K562 (cell line): ENCODE measurements at regions not wholly inside any gene's neighbourhood (a gene's known extent, or its start where the extent isn't known, plus 50 kb on each side); places are given as distances from the start of the nearest gene placed in this dataset.

Experiments used
- ATAC-seq: fragments of 200-7000 bp; cut with Tn5 transposase; 3 replicates; pipeline ENCODE4 v1.9.1; 2020; ENCODE audit warnings: moderate library complexity
- BruUV-seq: library from RNA; stranded (reverse); fragments of 400-500 nt; replicated peaks from 2 replicates; lab custom pipeline; 2021; lab: Mats Ljungman, UMichigan
- CTCF ChIA-PET: fragments of 300-600 bp; formaldehyde crosslinking; extraction: SDS; loops from one replicate; lab custom pipeline; 2021; ENCODE audit warnings: low intra/inter-chr PET ratio; lab: Yijun Ruan, JAX
- POLR2A ChIA-PET: fragments of 300-600, 350-650 bp; sonication (Branson Sonifier 250); formaldehyde crosslinking; extraction: SDS; loops from one replicate; lab custom pipeline; 2021; ENCODE audit warnings: antibody characterized with exemption, inconsistent platforms; lab: Yijun Ruan, JAX
- DNase-seq, 4 experiments: peaks; one replicate each; pipeline versions ENCODE4 v3.0.0 to v3.0.0-alpha.2; 2011 to 2018; ENCODE audit warnings: low spot score in 3 of 4, mixed read lengths in 3 of 4; ENCODE audit errors: extremely low read depth in 1 of 4
- FAIRE-seq: peaks from 2 replicates; lab custom pipeline; 2011; peaks lifted over from hg19 to GRCh38; lab: Jason Lieb, UNC
- H2AFZ ChIP-seq: 2 replicates; pipeline ENCODE4 v1.6.0; 2011; ENCODE audit warnings: low read depth, low read length, control low read depth, inconsistent platforms
- H3K27ac ChIP-seq: fragments of 200-600 bp; 3 replicates; pipeline ENCODE4 v1.8.0; 2011; ENCODE audit warnings: low read depth, mild to moderate bottlenecking, control low read depth, inconsistent platforms, low read length, moderate library complexity, mixed read lengths; ENCODE audit errors: extremely low read depth
- H3K27me3 ChIP-seq, 2 experiments: fragments of 300-600 bp in 1 of 2; 2 replicates in 1 of 2; 3 replicates in 1 of 2; pipeline versions ENCODE4 v1.6.0 to v1.8.0; 2011; ENCODE audit warnings: inconsistent platforms in 2 of 2, low read length in 2 of 2, mild to moderate bottlenecking in 1 of 2, mixed read lengths in 1 of 2, moderate library complexity in 1 of 2; ENCODE audit not compliant: control insufficient read depth in 2 of 2, insufficient read depth in 2 of 2
- H3K36me3 ChIP-seq: fragments of 300-600 bp; 3 replicates; pipeline ENCODE4 v1.8.0; 2011; ENCODE audit warnings: mild to moderate bottlenecking, low read length, inconsistent platforms; ENCODE audit not compliant: control insufficient read depth, insufficient read depth
- H3K4me1 ChIP-seq, 2 experiments: fragments of 200-600 bp in 1 of 2; replicated peaks in 1 of 2; 2 replicates in 1 of 2; 3 replicates in 1 of 2; pipeline versions ENCODE4 v1.5.1 to v1.8.0; 2011; ENCODE audit warnings: inconsistent platforms in 2 of 2, low read length in 2 of 2, mild to moderate bottlenecking in 1 of 2, mixed read lengths in 1 of 2, moderate library complexity in 1 of 2; ENCODE audit not compliant: control insufficient read depth in 2 of 2, insufficient read depth in 2 of 2
- H3K4me2 ChIP-seq: 2 replicates; pipeline ENCODE4 v1.6.1; 2011; ENCODE audit warnings: low read length, control low read depth, inconsistent platforms, mixed read lengths; ENCODE audit not compliant: insufficient read depth
- H3K4me3 ChIP-seq: fragments of 200-600 bp; sonication (generic), shearing (Covaris generic); 2 replicates; pipeline ENCODE4 v1.5.1; 2016; ENCODE audit warnings: control low read depth, inconsistent platforms
- H3K79me2 ChIP-seq: fragments of 200-600 bp; 3 replicates; pipeline ENCODE4 v1.8.0; 2011; ENCODE audit warnings: low read length, inconsistent platforms; ENCODE audit not compliant: control insufficient read depth, insufficient read depth
- H3K9ac ChIP-seq, 2 experiments: 2 replicates each; pipeline versions ENCODE4 v1.6.0 to v1.6.1; 2011; ENCODE audit warnings: low read depth in 2 of 2, low read length in 2 of 2, control low read depth in 1 of 2, inconsistent platforms in 1 of 2, mild to moderate bottlenecking in 1 of 2, mixed read lengths in 1 of 2; ENCODE audit not compliant: insufficient read depth in 1 of 2
- H3K9me1 ChIP-seq: one replicate; pipeline ENCODE4 v1.6.0; 2011; ENCODE audit warnings: inconsistent platforms, mild to moderate bottlenecking, low read length, moderate library complexity; ENCODE audit not compliant: control insufficient read depth, insufficient read depth
- H3K9me3 ChIP-seq: replicated peaks from 2 replicates; pipeline ENCODE4 v1.5.1; 2011; ENCODE audit warnings: low read depth, low read length, inconsistent platforms; ENCODE audit not compliant: control insufficient read depth, insufficient read depth
- H4K20me1 ChIP-seq: replicated peaks from 2 replicates; pipeline ENCODE4 v1.6.1; 2011; ENCODE audit warnings: low read length, inconsistent platforms, mixed read lengths; ENCODE audit not compliant: control insufficient read depth, insufficient read depth
- ARID2 ChIP-seq: fragments of 450-650 bp; IDR thresholded peaks from 2 replicates; pipeline ENCODE4 v1.6.1; 2017; ENCODE audit warnings: antibody characterized with exemption, mild to moderate bottlenecking
- CBFA2T3 ChIP-seq: fragments of 450-650 bp; IDR thresholded peaks from 2 replicates; pipeline ENCODE4 v1.6.1; 2017
- HIVEP1 ChIP-seq: fragments of 250-450 bp; sonication (Bioruptor Pico); IDR thresholded peaks from 2 replicates; pipeline ENCODE4 v1.4.0; 2020; ENCODE audit warnings: mild to moderate bottlenecking
- NCOA4 ChIP-seq: fragments of 450-650 bp; IDR thresholded peaks from 2 replicates; pipeline ENCODE4 v1.6.1; 2018; ENCODE audit warnings: mild to moderate bottlenecking; ENCODE audit not compliant: partially characterized antibody
- SAFB ChIP-seq: fragments of 200-400 bp; formaldehyde crosslinking; IDR thresholded peaks from 2 replicates; pipeline ENCODE4 v1.6.1; 2017; ENCODE audit warnings: low read depth, low read length, borderline replicate concordance
- SREBF2 ChIP-seq: sonication (generic); formaldehyde crosslinking; IDR thresholded peaks from 2 replicates; pipeline ENCODE4 v1.4.0; 2020; ENCODE audit warnings: mild to moderate bottlenecking, missing genetic modification reagents
- ZNF3 ChIP-seq: fragments of 250-450 bp; sonication (Bioruptor Pico); IDR thresholded peaks from 2 replicates; pipeline ENCODE4 v1.5.0; 2021; ENCODE audit warnings: mild to moderate bottlenecking, moderate library complexity
- ZNF717 ChIP-seq: fragments of 250-450 bp; sonication (Bioruptor Pico); IDR thresholded peaks from 2 replicates; pipeline ENCODE4 v1.5.0; 2021
- ZNF780A ChIP-seq: fragments of 250-450 bp; sonication (Bioruptor Pico); IDR thresholded peaks from 2 replicates; pipeline ENCODE4 v1.5.0; 2021; ENCODE audit warnings: mild to moderate bottlenecking
- WGBS: fragments of 100-300 bp; shearing (Covaris generic); methylation state at CpG from one replicate; pipeline ENCODE4 v1.1.6; 2016; ENCODE audit warnings: low coverage, mixed read lengths; ENCODE audit not compliant: insufficient coverage; ENCODE audit errors: missing lambda C conversion rate; 5-methylcytosine and 5-hydroxymethylcytosine counted together
- in situ Hi-C: fragments of 300-500 bp; cut with MboI; formaldehyde crosslinking; loops from 4 replicates; pipeline ENCODE4 v1.15.0; 2018; ENCODE audit warnings: inconsistent platforms, mixed read lengths
- intact Hi-C: fragments of 100-400 bp; cut with micrococcal nuclease; formaldehyde crosslinking; loops from 2 replicates; pipeline ENCODE4 v1.14.2; 2022
- TF ChIP-seq, protein P1 (sequence below): conservative IDR thresholded peaks from 2 replicates; pipeline ENCODE4 v1.6.1; 2011; ENCODE audit warnings: low read depth, mild to moderate bottlenecking, low read length; ENCODE audit not compliant: control insufficient read depth
- TF ChIP-seq, protein P2 (sequence below), 3 experiments: IDR thresholded peaks in 2 of 3; conservative IDR thresholded peaks in 1 of 3; 2 replicates each; pipeline ENCODE4 v1.5.1; 2011 to 2012; ENCODE audit warnings: low read length in 3 of 3, mild to moderate bottlenecking in 3 of 3, control low read depth in 2 of 3, improper control_type of control experiment in 1 of 3, inconsistent platforms in 1 of 3, low read depth in 1 of 3, mixed read lengths in 1 of 3, moderate library complexity in 1 of 3; ENCODE audit not compliant: insufficient read depth in 2 of 3

DNA sequence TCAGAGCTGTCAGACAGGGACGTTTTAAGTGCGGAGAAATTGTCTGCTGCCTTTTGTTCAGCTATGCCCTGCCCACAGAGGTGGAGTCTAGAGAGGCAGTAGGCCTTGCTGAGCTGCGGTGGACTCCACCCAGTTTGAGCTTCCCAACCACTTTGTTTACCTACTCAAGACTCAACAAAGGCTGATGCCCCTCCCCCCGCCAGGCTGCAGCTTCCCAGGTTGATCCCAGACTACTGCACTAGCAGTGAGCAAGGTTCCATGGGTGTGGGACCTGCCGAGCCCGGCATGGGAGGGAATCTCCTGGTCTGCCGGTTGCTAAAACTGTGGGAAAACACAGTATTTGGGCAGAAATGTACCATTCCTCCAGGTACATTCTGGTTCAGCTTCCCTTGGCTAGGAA lies 282.1 kb downstream of the VGLL3 start (continued):
- TF ChIP-seq, protein P1, sequence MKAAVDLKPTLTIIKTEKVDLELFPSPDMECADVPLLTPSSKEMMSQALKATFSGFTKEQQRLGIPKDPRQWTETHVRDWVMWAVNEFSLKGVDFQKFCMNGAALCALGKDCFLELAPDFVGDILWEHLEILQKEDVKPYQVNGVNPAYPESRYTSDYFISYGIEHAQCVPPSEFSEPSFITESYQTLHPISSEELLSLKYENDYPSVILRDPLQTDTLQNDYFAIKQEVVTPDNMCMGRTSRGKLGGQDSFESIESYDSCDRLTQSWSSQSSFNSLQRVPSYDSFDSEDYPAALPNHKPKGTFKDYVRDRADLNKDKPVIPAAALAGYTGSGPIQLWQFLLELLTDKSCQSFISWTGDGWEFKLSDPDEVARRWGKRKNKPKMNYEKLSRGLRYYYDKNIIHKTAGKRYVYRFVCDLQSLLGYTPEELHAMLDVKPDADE, result no peak
- TF ChIP-seq NCOA4 (no peak), SREBF2 (CRISPR knock-in tag) (no peak), SAFB (no peak), ZNF717 (no peak), ARID2 (no peak), HIVEP1 (CRISPR knock-in tag) (no peak), ZNF3 (CRISPR knock-in tag) (no peak), CBFA2T3 (no peak)

DNA sequence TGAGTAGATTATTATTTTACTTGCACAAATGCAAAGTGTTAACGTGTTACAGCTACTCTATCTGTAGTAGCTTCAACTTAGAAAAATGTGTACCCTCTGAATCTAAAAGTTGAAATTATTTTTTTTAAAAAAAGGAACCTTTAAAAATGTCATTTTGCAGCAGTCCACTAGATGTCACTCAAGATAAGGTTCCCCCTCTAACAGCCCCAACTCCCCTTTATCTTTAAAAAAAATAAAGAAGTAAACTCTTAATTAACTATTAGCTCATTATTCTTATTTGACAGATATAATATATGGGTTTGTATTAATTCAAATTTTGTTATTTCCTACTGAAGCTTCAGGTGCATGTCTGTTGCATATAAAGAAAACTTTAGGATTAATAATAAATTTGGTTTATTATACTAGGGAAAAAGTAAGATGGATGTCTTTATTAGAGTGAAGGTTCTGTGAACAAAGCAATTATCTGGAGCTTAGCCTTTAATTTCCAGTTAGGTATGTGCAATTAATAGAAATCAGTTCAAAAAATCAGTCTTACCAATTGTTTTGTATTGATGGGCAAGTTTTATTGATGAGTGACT lies 288.5 kb downstream of the VGLL3 start:
- Histone ChIP-seq H3K9me3 (no peaks in the 10 kb centered on the region), H3K36me3 (no peaks in the 10 kb centered on the region), H3K27ac (no peak overlapping the region), H4K20me1 (no peaks in the 10 kb centered on the region), H3K4me2 (no peak overlapping the region), H3K4me1 (no peaks in the 10 kb centered on the region), H2AFZ (no peak overlapping the region), H3K9me1 (no peaks in the 10 kb centered on the region), H3K79me2 (no peaks in the 10 kb centered on the region), H3K4me3 (no peak overlapping the region), H3K27me3 (no peaks in the 10 kb centered on the region), H3K9ac (no peak overlapping the region)
- POLR2A ChIA-PET, result no interaction called here
- TF ChIP-seq, protein P2, sequence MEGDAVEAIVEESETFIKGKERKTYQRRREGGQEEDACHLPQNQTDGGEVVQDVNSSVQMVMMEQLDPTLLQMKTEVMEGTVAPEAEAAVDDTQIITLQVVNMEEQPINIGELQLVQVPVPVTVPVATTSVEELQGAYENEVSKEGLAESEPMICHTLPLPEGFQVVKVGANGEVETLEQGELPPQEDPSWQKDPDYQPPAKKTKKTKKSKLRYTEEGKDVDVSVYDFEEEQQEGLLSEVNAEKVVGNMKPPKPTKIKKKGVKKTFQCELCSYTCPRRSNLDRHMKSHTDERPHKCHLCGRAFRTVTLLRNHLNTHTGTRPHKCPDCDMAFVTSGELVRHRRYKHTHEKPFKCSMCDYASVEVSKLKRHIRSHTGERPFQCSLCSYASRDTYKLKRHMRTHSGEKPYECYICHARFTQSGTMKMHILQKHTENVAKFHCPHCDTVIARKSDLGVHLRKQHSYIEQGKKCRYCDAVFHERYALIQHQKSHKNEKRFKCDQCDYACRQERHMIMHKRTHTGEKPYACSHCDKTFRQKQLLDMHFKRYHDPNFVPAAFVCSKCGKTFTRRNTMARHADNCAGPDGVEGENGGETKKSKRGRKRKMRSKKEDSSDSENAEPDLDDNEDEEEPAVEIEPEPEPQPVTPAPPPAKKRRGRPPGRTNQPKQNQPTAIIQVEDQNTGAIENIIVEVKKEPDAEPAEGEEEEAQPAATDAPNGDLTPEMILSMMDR (IDR thresholded peaks at IDR 0.05 in 2 of 3, conservative IDR thresholded peaks at IDR 0.05 in 1 of 3; ENCODE audit: insufficient read depth in 2 of 3, low read depth in 1 of 3, low read length in 3 of 3), result peak in 1 of 3 experiments; percentile 29; a peak in 1 of 6 replicates
- TF ChIP-seq ZNF780A, result no peak
- CTCF ChIA-PET, result no interaction called here
- no peak for ATAC-seq
- intact Hi-C loops (no loop called here), in situ Hi-C loops (no loop called here)
- no peak for FAIRE-seq
- WGBS, result 0% methylated on average over 1 of the region's 1 CpG
- DNase-seq, result peak in 2 of 4 experiments; percentile 4 to 8
- BruUV-seq, result no TSS peak
